Limb (tissue), 2 donors: ENCODE measurements at regions not wholly inside any gene's neighbourhood (a gene's known extent, or its start where the extent isn't known, plus 50 kb on each side); places are given as distances from the start of the nearest gene placed in this dataset.
"Not testable (repeated sequence)": the region's sequence is repeated elsewhere in the genome, so short reads cannot be mapped to it uniquely, and the experiment has no call there.

Experiments used
- DNase-seq, 2 donors: peaks; one replicate each; pipeline ENCODE4 v3.0.0-alpha.2; 2016; ENCODE audit errors: extremely low spot score in 2 of 2

- DNase-seq: peak; percentile 85 to 87
These were observed 1180.6 kb downstream of the VRK1 start for GRCh38 chr14:97977651-97978261.

GRCh38 chr14:97978341-97978740 lies 1181.2 kb downstream of the VRK1 start:
- DNase-seq: peak; percentile 83 to 84

- no peak for DNase-seq
These were observed 1196.4 kb downstream of the VRK1 start for GRCh38 chr14:97993508-97994019.

- DNase-seq: no peak
These were observed 1196.9 kb downstream of the VRK1 start for GRCh38 chr14:97994020-97994531.

GRCh38 chr14:97995038-97995437 lies 1197.9 kb downstream of the VRK1 start:
- no peak for DNase-seq

GRCh38 chr14:97995531-97995930 lies 1198.3 kb downstream of the VRK1 start:
- DNase-seq: no peak

GRCh38 chr14:98006008-98006407 lies 1208.8 kb downstream of the VRK1 start:
- DNase-seq: no peak

GRCh38 chr14:98008381-98009113 lies 1211.4 kb downstream of the VRK1 start:
- no peak for DNase-seq

GRCh38 chr14:98009177-98009576 lies 1212.0 kb downstream of the VRK1 start:
- DNase-seq: not testable (repeated sequence)

- DNase-seq: no peak
These were observed 1213.6 kb downstream of the VRK1 start for GRCh38 chr14:98010784-98011183.

- no peak for DNase-seq
These were observed 1217.9 kb downstream of the VRK1 start for GRCh38 chr14:98014851-98015615.

- no peak for DNase-seq
These were observed 1218.7 kb downstream of the VRK1 start for GRCh38 chr14:98015921-98016320.

GRCh38 chr14:98018628-98019027 lies 1221.4 kb downstream of the VRK1 start:
- DNase-seq: no peak

GRCh38 chr14:98022541-98023520 lies 1225.6 kb downstream of the VRK1 start:
- DNase-seq: no peak

- no peak for DNase-seq
These were observed 1231.0 kb downstream of the VRK1 start for GRCh38 chr14:98028162-98028561.

- DNase-seq: no peak
These were observed 1236.6 kb downstream of the BCL11B start for GRCh38 chr14:98035396-98035795.

GRCh38 chr14:98037831-98038230 lies 1234.2 kb downstream of the BCL11B start:
- DNase-seq: no peak

- DNase-seq: no peak
These were observed 1215.1 kb downstream of the BCL11B start for GRCh38 chr14:98056946-98057345.

- DNase-seq: no peak
These were observed 1212.9 kb downstream of the BCL11B start for GRCh38 chr14:98059106-98059505.

- DNase-seq: no peak
These were observed 1209.9 kb downstream of the BCL11B start for GRCh38 chr14:98062083-98062482.

- DNase-seq: peak; percentile 29 to 32
These were observed 1202.3 kb downstream of the BCL11B start for GRCh38 chr14:98069712-98070171.
